ENCODE measurements at regions not wholly inside any gene's neighbourhood (a gene's known extent, or its start where the extent isn't known, plus 50 kb on each side); places are given as distances from the start of the nearest gene placed in this dataset.

DNA sequence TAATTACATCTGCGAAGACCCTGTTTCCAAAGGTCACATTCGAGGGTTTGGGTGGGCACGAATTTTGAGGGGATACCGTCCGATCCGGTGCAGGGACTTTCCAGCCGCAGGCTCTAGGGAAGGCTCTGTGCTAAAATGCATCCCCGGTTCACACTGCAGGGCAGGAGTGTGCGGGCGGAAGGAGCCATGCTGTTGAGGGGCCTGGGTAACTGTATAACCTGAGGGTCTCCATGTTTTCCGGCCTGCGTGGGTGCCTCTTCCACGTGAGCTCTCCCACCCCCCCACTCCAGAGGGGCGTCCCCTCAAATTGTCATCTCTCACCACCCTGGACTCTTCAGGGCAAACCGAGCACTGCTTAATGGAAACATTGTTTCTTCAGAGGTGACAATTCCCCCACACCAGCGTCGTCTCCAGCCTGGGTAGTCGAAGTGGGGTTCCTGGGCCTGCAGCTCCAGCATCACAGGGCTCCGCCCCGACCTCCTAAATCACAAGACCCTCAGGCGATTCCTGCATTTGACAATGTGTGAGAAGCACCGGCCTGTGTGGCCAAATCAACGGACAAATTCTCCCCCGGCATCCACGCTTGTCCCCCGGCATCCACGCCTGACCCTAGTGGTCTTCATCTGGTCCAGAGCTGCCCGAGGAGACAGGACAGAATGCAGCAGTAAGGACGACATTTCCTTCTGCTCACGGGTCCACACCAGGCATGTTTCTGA lies 51.2 kb downstream of the FOXL3 start:
- FAIRE-seq (no peak), ATAC-seq (no peak), DNase-seq (peak in 4 of 6 donors; percentile 38 to 69 (median 51))
- Histone ChIP-seq H3K27ac (peak overlapping the region; percentile 84 to 93 (median 88)), H3K36me3 (no peaks in the 10 kb centered on the region), H3K4me1 (peaks cover 28 to 53% (median 29%) of the 10 kb centered on the region in 3 donors), H3K9me3 (no peaks in the 10 kb centered on the region), H3K4me3 (peak overlapping the region in 3 of 4 donors; percentile 21 to 42 (median 40)), H3K27me3 (no peaks in the 10 kb centered on the region)
- intact Hi-C loops (cut with DNase I): loop anchor here in 1 of 3 donors (5.0 kb wide), 1 partner anchor 166 kb away; no protein-coding TSS in a partner anchor
- 54 to 55% methylated on average over 30 of the region's 30 CpGs for WGBS, 2 donors
- TF ChIP-seq, protein P1, sequence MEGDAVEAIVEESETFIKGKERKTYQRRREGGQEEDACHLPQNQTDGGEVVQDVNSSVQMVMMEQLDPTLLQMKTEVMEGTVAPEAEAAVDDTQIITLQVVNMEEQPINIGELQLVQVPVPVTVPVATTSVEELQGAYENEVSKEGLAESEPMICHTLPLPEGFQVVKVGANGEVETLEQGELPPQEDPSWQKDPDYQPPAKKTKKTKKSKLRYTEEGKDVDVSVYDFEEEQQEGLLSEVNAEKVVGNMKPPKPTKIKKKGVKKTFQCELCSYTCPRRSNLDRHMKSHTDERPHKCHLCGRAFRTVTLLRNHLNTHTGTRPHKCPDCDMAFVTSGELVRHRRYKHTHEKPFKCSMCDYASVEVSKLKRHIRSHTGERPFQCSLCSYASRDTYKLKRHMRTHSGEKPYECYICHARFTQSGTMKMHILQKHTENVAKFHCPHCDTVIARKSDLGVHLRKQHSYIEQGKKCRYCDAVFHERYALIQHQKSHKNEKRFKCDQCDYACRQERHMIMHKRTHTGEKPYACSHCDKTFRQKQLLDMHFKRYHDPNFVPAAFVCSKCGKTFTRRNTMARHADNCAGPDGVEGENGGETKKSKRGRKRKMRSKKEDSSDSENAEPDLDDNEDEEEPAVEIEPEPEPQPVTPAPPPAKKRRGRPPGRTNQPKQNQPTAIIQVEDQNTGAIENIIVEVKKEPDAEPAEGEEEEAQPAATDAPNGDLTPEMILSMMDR (IDR thresholded peaks at IDR 0.05): no peak

DNA sequence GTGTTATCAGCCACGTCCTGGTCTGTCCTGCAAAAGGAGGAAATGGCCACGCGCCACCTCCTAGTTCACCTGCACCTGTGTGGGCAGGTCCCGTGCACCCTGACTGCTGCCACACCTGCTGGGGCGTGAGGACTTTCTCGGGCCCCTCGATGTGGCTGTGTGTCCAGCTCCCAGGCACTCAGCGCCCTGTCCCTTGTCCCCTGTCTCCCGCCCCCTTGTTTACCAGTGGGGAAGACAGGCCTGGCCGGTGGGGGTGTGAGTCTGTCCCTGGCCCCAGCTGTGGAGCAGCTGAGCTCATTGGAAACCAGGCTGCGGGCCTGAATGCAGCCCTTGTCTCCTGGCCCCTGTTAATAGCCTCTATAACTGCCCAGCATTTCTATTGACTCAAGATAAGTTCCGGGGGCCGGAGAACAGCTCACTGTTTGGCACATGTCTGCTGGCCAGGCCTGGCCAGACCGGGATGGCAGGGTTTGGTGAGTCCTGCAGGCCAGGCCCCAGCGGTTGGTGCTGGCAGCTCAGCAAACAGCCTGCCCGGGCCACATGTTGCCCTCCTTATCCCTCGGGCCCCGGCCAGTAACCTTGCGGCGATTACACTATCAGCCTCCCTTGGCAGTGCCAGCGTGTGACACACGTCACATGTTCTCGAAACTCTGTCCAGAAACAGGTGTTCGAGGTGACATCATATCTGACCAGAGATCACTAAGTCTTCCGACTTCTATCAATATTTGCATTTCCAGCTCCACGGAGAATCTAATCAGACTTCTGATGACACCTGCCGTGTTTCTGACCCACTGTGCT lies 52.1 kb downstream of the FOXL3 start:
- H3K4me3 ChIP-seq: peak overlapping the region in 2 of 4 donors; percentile 40 to 42
- ATAC-seq: peak; percentile 80 to 86 (median 83)
- intact Hi-C loops (cut with DNase I): loop anchor here in 1 of 3 donors (5.0 kb wide), 1 partner anchor 165 kb away; no protein-coding TSS in a partner anchor

DNA sequence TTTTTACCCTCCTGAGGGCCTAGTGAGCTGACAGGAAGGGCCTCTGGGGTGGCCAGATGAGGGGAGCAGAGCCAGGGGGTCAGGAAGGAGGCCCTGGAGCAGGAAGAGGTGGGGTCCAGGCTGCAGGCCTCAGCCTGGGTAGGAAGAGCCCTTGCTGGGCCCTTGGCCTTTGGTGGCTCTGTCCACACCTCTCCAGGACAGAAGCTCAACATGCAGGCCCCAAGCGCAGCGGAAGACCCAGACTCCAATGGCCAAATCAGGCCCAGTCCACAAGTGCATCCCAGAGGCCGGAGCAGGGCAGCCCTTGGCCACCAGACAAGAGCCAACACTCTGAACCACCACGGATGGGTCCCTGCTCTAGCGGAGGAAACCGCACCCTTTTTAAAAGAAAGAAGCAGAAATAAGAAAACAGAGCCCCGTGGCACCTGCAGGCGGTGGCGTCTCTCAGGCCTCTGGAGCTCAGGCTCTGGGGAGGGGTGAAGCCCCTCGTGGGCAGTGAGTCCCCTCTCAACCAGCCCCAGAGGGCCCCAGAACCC lies 52.8 kb downstream of the FOXL3 start:
- H3K4me3 ChIP-seq: no peak overlapping the region
- H3K4me1 ChIP-seq: peaks cover 28 to 53% (median 29%) of the 10 kb centered on the region in 3 donors
- no peaks in the 10 kb centered on the region for H3K9me3 ChIP-seq
- no peaks in the 10 kb centered on the region for H3K36me3 ChIP-seq
- WGBS, 2 donors: 77 to 82% methylated on average over 10 of the region's 10 CpGs
- ATAC-seq (peak; percentile 3 to 22 (median 6)), DNase-seq (peak in 3 of 6 donors; percentile 69 to 84 (median 71)), FAIRE-seq (no peak)
- peak overlapping the region; percentile 84 to 93 (median 88) for H3K27ac ChIP-seq
- H3K27me3 ChIP-seq: no peaks in the 10 kb centered on the region
- intact Hi-C loops (cut with DNase I): loop anchor here in 1 of 3 donors (5.0 kb wide), 1 partner anchor 165 kb away; no protein-coding TSS in a partner anchor
- TF ChIP-seq, protein P1 (IDR thresholded peaks at IDR 0.05): no peak

More for the DNA sequence above, 52.1 kb downstream of the FOXL3 start:
- Histone ChIP-seq H3K36me3 (no peaks in the 10 kb centered on the region), H3K4me1 (peaks cover 28 to 53% (median 29%) of the 10 kb centered on the region in 3 donors), H3K27me3 (no peaks in the 10 kb centered on the region), H3K9me3 (no peaks in the 10 kb centered on the region), H3K27ac (peak overlapping the region; percentile 84 to 93 (median 88))
- TF ChIP-seq, protein P1 (IDR thresholded peaks at IDR 0.05): peak in 1 of 4 donors; percentile 30
- DNase-seq: peak; percentile 88 to 99 (median 98)
- no peak for FAIRE-seq
- 14 to 17% methylated on average over 26 to 27 of the region's 27 CpGs for WGBS, 2 donors

DNA sequence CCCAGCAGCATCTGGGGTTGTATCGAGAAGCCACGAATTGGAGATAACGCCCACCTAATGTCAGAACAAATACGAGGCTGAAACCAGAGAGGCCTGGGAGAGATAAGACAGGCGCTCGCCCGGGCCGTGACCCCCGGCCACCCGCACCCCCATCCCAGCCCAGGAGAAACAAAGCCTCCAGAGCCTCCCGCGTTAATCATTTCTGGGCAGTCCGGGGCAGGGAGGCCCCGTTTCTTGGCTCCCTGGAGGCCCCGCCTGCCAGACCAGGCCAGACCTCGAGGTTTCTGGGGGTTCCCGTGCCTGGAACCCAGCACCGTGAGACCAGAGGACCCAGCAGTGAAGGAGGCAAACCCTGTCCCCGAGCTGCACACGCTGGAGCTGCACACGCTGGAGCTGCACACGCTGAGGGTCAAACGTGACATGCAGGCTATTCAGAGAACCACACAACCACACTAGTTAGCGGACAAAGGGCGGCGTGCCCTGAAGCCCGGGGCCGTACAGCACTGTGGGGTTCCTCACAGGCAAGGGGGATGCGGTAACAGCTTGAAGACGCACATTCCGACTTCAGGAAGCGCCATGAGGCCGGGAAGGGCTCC lies 53.4 kb downstream of the FOXL3 start:
- FAIRE-seq: no peak
- peak in 3 of 6 donors; percentile 58 to 73 (median 59) for DNase-seq
- no peak for ATAC-seq
- TF ChIP-seq, protein P1 (IDR thresholded peaks at IDR 0.05): no peak
- H3K27me3 ChIP-seq: no peaks in the 10 kb centered on the region
- peaks cover 28 to 52% (median 29%) of the 10 kb centered on the region in 3 donors for H3K4me1 ChIP-seq
- H3K9me3 ChIP-seq: no peaks in the 10 kb centered on the region
- H3K27ac ChIP-seq: peak overlapping the region; percentile 84 to 93 (median 88)
- no peaks in the 10 kb centered on the region for H3K36me3 ChIP-seq
- intact Hi-C loops (cut with DNase I): loop anchor here in 1 of 3 donors (5.0 kb wide), 1 partner anchor 164 kb away; no protein-coding TSS in a partner anchor
- H3K4me3 ChIP-seq: no peak overlapping the region
- 58 to 69% methylated on average over 33 of the region's 33 CpGs for WGBS, 2 donors
